Naive thymus-derived CD8-positive, alpha-beta T cell (primary cell): ENCODE measurements at regions not wholly inside any gene's neighbourhood (a gene's known extent, or its start where the extent isn't known, plus 50 kb on each side); places are given as distances from the start of the nearest gene placed in this dataset.
"Not testable (repeated sequence)": the region's sequence is repeated elsewhere in the genome, so short reads cannot be mapped to it uniquely, and the experiment has no call there.

Experiments
- ATAC-seq, 2 donors: fragments of 150-1000 bp; cut with Tn5 transposase in 1 of 2; sonication (Bioruptor Pico), chemical (Tn5 transposase) in 1 of 2; 1 replicate in 1 of 2; 2 replicates in 1 of 2; pipeline ENCODE4 v1.10.0; 2021; ENCODE audit warnings: mild to moderate bottlenecking in 2 of 2, moderate library complexity in 2 of 2
- POLR2A ChIA-PET: fragments of 350-600 bp; sonication (Branson Sonifier 250); formaldehyde crosslinking; loops from one replicate; lab custom pipeline; 2021; ENCODE audit warnings: antibody characterized with exemption; lab: Charles Lee
- DNase-seq, 10 donors: peaks; one replicate each; pipeline versions ENCODE4 v3.0.0 to v3.0.0-alpha.2; 2020 to 2022
- H3K27ac Mint-ChIP-seq, 10 donors: one replicate each; pipeline ENCODE4 v1.8.0; 2020 to 2022; ENCODE audit warnings: mild to moderate bottlenecking in 10 of 10, mixed read lengths in 10 of 10, moderate library complexity in 4 of 10, inconsistent platforms in 1 of 10
- H3K27me3 Mint-ChIP-seq, 5 donors: one replicate each; pipeline ENCODE4 v1.8.0; 2021 to 2022; ENCODE audit warnings: mixed read lengths in 5 of 5
- H3K36me3 Mint-ChIP-seq, 3 donors: one replicate each; pipeline ENCODE4 v1.8.0; 2020 to 2022; ENCODE audit warnings: mixed read lengths in 3 of 3, mild to moderate bottlenecking in 2 of 3, inconsistent platforms in 1 of 3
- H3K4me1 Mint-ChIP-seq, 4 donors: one replicate each; pipeline ENCODE4 v1.8.0; 2021 to 2022; ENCODE audit warnings: mixed read lengths in 4 of 4
- H3K4me3 Mint-ChIP-seq, 10 donors: one replicate each; pipeline ENCODE4 v1.8.0; 2020 to 2022; ENCODE audit warnings: mild to moderate bottlenecking in 10 of 10, mixed read lengths in 10 of 10, moderate library complexity in 6 of 10, inconsistent platforms in 1 of 10
- H3K9me3 Mint-ChIP-seq, 9 donors: one replicate each; pipeline ENCODE4 v1.8.0; 2020 to 2022; ENCODE audit warnings: mixed read lengths in 9 of 9, mild to moderate bottlenecking in 3 of 9, inconsistent platforms in 1 of 9, moderate library complexity in 1 of 9

DNA sequence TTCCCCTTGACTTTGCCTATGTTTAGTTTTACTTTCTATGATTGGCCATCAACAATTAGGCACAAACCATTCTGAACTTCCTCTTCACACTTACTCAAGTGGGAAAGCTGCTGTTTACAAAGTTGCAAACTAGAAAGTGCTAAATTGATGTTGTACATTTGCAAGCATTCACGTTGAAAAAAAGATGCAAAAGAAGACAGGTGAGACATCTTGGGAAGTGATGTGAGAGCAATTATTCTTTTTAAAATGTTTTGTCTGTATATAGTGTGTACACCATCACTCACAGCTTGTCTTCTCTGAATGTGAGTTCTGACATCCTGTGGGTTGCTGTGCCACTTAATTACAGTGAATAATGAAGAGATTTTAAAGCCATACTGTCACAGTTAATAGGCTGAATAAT, 874.1 kb upstream of the LRATD1 start:
- Mint-ChIP-seq H3K27ac (no peak overlapping the region), H3K36me3 (no peaks in the 10 kb centered on the region)
- no peak for ATAC-seq

DNA sequence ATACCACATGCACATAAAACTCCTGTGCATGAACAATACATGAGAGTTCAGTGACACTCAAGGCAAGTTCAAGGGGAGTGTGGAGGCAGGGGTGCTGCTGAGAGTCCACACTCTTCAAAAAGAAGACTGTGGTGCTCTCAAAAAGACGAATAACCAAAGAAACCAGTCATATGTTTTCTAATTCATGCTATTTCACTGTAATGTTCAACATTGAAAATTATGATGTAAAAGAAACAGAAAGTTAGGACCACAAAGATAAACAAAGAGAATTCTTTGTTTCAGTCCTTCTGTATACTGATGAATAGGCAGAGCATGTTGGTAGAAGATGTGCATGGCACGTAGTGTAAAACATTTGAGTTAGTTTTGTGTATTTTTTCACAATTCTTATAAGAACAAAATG, 864.2 kb upstream of the LRATD1 start:
- no peaks in the 10 kb centered on the region for H3K27me3 Mint-ChIP-seq
- POLR2A ChIA-PET = no interaction called here
- no peaks in the 10 kb centered on the region for H3K4me1 Mint-ChIP-seq
- no peak overlapping the region for H3K27ac Mint-ChIP-seq
- DNase-seq (no peak), ATAC-seq (no peak)
- no peak overlapping the region for H3K4me3 Mint-ChIP-seq
- peaks cover 0 to 26% (median 6%) of the 10 kb centered on the region in 9 donors for H3K9me3 Mint-ChIP-seq
- H3K36me3 Mint-ChIP-seq = no peaks in the 10 kb centered on the region

More for the DNA sequence above, 874.1 kb upstream of the LRATD1 start:
- no peak overlapping the region for H3K4me3 Mint-ChIP-seq
- H3K27me3 Mint-ChIP-seq = no peaks in the 10 kb centered on the region
- H3K9me3 Mint-ChIP-seq = peaks cover 0 to 18% (median 6%) of the 10 kb centered on the region in 9 donors
- no peaks in the 10 kb centered on the region for H3K4me1 Mint-ChIP-seq
- DNase-seq = no peak
- POLR2A ChIA-PET = no interaction called here

DNA sequence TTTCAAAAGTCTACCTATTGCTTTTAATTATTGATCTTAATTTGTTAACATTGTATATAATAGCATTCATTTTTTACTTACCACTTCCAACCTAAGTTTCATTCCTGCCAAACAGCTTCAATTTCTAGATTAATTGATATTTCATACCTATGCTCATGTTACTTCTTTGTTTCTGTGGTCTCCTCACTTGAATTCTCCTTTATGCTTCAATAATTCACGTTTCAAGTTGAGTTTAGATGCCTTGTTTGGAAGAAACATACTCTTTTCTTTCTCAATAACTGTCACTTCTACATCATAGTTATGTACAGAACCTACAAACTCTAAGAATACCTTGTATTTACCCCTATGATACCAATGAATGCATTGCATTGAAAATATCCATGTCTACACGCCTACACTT, 862.2 kb upstream of the LRATD1 start:
- Mint-ChIP-seq H3K4me1 (no peaks in the 10 kb centered on the region), H3K27me3 (no peaks in the 10 kb centered on the region), H3K27ac (no peak overlapping the region), H3K36me3 (no peaks in the 10 kb centered on the region), H3K9me3 (peaks cover 1 to 31% (median 7%) of the 10 kb centered on the region in 9 donors), H3K4me3 (no peak overlapping the region)
- DNase-seq (no peak), ATAC-seq (no peak)
- POLR2A ChIA-PET = no interaction called here

DNA sequence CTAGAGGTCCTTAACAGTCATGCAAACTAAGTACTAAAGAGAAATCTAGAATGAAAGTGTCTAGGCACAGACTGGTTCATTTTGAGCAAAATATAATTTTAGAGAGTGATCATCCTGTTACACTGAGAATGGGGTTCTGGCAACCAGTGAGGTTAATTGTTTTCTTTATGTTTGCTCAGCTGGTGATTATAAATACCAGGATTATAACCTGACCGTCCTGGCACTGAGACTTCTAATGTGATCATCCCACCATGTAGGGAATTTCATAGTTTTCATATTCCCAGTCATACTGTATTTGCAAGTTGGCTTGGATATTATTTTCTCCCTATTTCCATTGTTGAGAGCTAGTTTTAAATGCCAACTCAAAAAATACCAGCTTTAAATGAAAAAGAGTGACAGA, 852.5 kb upstream of the LRATD1 start:
- Mint-ChIP-seq H3K27ac (no peak overlapping the region), H3K9me3 (peaks cover 0 to 19% (median 6%) of the 10 kb centered on the region in 9 donors), H3K27me3 (no peaks in the 10 kb centered on the region), H3K36me3 (no peaks in the 10 kb centered on the region), H3K4me1 (no peaks in the 10 kb centered on the region), H3K4me3 (no peak overlapping the region)
- no peak for ATAC-seq
- POLR2A ChIA-PET = no interaction called here
- DNase-seq = no peak

DNA sequence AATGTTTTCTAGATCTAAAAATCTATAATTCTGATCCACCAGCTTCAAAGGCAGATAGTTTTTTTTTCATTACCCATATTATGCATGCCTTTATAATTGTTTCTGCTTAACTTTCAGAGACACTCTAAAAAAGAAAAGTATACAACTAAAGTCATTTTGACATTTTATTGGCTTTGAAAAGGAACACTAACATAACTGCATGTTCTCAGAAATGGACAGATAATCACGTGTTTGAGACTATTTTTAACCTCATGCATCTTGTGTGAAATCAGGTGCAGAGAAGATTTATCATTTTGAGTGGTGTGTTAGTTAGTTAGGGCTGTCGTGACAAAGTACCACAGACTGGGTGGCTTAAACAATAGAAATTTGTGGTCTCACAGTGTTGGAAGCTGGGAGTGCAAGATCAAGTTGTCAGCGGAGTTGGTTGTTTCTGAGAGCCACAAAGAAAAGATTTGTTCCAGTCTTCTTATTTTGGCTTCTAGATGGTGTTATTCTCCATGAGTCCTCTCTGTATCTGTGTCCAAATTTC, 841.4 kb upstream of the LRATD1 start:
- POLR2A ChIA-PET = no interaction called here
- DNase-seq (no peak), ATAC-seq (no peak)
- no peaks in the 10 kb centered on the region for H3K27me3 Mint-ChIP-seq
- no peak overlapping the region for H3K4me3 Mint-ChIP-seq
- H3K9me3 Mint-ChIP-seq = peaks cover 5 to 21% (median 7%) of the 10 kb centered on the region in 9 donors
- no peaks in the 10 kb centered on the region for H3K36me3 Mint-ChIP-seq
- H3K27ac Mint-ChIP-seq = no peak overlapping the region
- H3K4me1 Mint-ChIP-seq = no peaks in the 10 kb centered on the region

DNA sequence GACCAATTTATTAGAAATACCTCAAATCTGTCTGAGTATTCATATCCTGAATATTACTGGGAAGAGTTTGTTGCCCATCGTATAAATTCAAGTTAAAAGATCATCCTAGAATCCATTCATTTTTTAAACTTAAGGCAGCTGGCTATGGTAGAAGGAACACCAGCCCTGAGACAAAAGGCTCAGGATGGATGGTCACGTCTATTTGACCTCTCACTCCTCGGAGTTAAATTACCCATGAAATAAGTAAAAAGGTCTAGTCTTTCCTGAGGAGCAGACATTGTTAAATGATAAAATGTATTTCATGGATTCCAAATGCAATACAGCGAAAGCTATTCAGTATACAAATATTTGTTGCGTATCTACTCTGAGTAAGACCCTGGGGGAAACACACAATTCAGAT, 826.0 kb upstream of the LRATD1 start:
- DNase-seq (no peak), ATAC-seq (no peak)
- POLR2A ChIA-PET = no interaction called here
- Mint-ChIP-seq H3K27me3 (no peaks in the 10 kb centered on the region), H3K9me3 (peaks cover 3 to 21% (median 9%) of the 10 kb centered on the region in 9 donors), H3K36me3 (peaks cover 0 to 6% (median 0%) of the 10 kb centered on the region in 3 donors), H3K27ac (no peak overlapping the region), H3K4me3 (no peak overlapping the region), H3K4me1 (no peaks in the 10 kb centered on the region)

DNA sequence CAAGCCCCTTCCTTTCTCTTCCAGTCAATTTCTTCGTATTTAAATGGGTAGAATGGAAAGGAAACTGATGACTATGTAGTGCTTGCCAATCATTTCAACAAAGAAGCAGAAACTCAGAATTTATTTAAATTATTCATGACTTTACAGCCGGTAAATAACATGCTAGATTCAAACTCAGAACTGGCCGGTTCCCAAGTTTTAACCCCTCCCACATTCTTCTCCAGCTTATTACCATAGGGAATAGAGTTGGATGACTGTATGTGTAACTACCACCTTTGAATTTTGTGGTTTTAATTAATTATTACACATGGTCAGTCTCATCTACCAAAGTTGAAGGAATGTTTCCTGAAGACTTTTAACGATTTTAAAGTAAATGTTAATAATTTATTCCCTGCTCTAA, 819.3 kb upstream of the LRATD1 start:
- no peaks in the 10 kb centered on the region for H3K27me3 Mint-ChIP-seq
- no peaks in the 10 kb centered on the region for H3K36me3 Mint-ChIP-seq
- H3K27ac Mint-ChIP-seq = no peak overlapping the region
- ATAC-seq (no peak), DNase-seq (no peak)
- POLR2A ChIA-PET = no interaction called here
- peaks cover 0 to 24% (median 4%) of the 10 kb centered on the region in 9 donors for H3K9me3 Mint-ChIP-seq
- no peak overlapping the region for H3K4me3 Mint-ChIP-seq
- no peaks in the 10 kb centered on the region for H3K4me1 Mint-ChIP-seq

DNA sequence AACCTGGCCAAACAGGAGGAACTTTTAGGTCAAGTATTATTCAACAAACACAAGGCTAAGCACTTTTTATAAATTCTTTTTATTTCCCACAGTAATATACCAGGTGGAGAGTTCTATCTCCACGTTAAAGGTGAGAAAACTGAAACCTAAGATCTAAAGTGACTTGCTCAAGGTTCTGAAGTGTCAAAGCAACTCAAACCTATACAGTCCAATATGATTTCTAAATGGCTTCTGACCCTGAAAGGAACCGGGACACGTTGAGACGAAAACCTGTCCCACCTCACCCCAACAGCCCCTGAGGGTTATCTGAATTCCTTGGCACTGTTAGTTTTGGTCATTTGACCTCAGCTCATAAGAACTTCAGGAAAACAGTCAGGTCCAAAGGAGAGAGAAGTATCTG, 814.5 kb upstream of the LRATD1 start:
- ATAC-seq (no peak), DNase-seq (no peak)
- H3K27ac Mint-ChIP-seq = no peak overlapping the region
- H3K4me1 Mint-ChIP-seq = no peaks in the 10 kb centered on the region
- no peaks in the 10 kb centered on the region for H3K36me3 Mint-ChIP-seq
- POLR2A ChIA-PET = no interaction called here
- H3K27me3 Mint-ChIP-seq = no peaks in the 10 kb centered on the region
- no peak overlapping the region for H3K4me3 Mint-ChIP-seq
- H3K9me3 Mint-ChIP-seq = peaks cover 0 to 4% (median 3%) of the 10 kb centered on the region in 9 donors

DNA sequence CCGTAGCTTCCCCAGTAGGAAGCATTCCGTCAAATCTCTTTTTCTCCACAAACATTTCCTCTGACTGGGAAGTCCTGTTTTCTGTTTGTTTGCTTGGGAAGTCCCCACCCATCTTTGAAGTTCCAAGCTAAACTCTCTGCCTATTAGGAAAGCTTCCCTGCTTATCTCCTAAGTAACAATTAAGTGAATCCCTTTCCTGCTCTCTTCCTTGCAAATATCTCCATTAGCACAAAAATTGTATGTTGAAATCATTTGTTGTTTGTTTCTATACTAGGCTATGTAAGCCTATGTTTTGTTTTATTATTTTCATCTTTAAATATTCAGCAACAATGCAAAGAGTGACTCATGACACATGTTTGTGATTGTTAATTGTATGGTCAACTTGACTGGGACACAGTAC, 812.6 kb upstream of the LRATD1 start:
- DNase-seq = no peak
- H3K36me3 Mint-ChIP-seq = no peaks in the 10 kb centered on the region
- POLR2A ChIA-PET = no interaction called here
- H3K27me3 Mint-ChIP-seq = no peaks in the 10 kb centered on the region
- H3K4me1 Mint-ChIP-seq = no peaks in the 10 kb centered on the region
- ATAC-seq = no peak
- peaks cover 0 to 8% (median 0%) of the 10 kb centered on the region in 9 donors for H3K9me3 Mint-ChIP-seq
- H3K4me3 Mint-ChIP-seq = no peak overlapping the region
- no peak overlapping the region for H3K27ac Mint-ChIP-seq

DNA sequence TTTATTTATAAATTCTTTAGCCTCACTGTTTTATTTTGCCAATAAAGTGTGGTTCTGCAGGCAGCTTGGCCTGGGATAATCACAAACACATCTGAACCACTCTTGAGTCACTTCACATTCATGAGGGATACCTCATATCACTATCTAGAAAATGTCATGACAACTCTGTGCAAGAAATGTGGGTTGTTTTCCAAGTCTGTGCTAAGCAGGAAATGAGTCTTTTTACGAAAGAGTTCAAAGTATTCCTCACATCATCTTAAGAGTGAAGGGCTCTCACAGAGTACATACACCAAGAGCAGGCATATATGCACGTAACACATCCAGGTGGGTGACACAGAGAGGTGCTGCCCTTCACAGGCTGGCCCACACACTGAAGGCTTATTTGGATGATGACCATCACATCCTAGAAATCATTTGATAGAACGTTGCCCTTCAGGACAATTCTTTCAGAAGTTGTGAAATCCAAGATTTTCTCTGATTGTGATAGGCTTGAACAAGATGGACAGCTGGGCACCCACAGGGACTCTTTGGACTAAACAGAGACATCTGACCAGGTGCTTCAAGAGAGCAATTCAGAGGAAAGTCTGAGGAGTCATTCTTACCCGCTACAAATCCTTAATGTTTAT, 811.1 kb upstream of the LRATD1 start:
- H3K9me3 Mint-ChIP-seq = peaks cover 0 to 9% (median 2%) of the 10 kb centered on the region in 9 donors
- no peaks in the 10 kb centered on the region for H3K36me3 Mint-ChIP-seq
- DNase-seq (no peak), ATAC-seq (no peak)
- no peak overlapping the region for H3K27ac Mint-ChIP-seq
- H3K27me3 Mint-ChIP-seq = no peaks in the 10 kb centered on the region
- H3K4me1 Mint-ChIP-seq = no peaks in the 10 kb centered on the region
- H3K4me3 Mint-ChIP-seq = no peak overlapping the region
- POLR2A ChIA-PET = no interaction called here

DNA sequence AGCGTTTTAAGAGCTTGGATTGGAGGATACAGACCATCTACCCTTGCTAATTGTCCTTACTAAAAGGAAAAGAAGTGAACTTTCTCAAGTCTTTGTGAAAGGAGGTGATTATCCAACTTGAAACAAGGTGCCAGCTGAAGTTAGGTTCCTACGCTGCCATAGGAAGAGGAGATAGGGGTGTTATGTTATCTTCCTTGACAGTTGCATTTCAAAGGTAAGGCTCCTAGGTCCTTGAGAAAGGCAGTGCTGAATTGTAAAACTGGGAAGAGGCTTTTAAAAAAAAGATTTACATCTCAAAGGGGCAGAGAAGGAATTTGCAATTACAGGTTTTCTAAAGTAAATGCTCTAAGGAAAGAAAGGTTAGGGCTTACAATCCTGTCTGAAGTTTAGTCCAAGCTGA, 810.2 kb upstream of the LRATD1 start:
- ATAC-seq (no peak), DNase-seq (no peak)
- Mint-ChIP-seq H3K4me1 (no peaks in the 10 kb centered on the region), H3K9me3 (peaks cover 0 to 9% (median 2%) of the 10 kb centered on the region in 9 donors), H3K27me3 (no peaks in the 10 kb centered on the region), H3K4me3 (no peak overlapping the region), H3K27ac (no peak overlapping the region), H3K36me3 (no peaks in the 10 kb centered on the region)
- POLR2A ChIA-PET = no interaction called here

DNA sequence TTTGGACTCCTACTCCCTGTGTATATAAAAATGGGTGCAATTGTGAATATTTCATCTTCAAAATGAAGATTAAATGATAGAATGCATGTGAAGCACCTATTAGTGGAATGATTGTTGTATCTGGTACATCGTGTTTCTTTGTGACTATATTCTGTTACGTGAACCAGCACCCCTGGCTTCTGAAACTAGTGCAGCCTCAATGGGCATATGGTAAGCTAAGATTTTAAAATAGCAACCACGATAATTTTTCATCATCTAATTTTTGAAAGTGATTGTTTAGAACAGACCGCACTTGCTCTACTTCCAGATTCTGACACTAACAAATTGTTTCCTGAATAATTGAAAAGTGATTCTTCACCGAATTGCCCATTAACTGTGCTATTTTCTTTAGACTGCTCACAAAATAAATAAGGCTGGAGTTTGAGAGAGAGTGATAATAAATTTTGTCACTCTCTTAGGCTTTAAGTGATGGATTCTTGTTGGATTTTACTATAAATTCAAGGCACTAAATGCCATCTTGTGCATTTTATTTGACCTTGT, 806.1 kb upstream of the LRATD1 start:
- H3K9me3 Mint-ChIP-seq = peaks cover 0 to 15% (median 6%) of the 10 kb centered on the region in 9 donors
- no peak overlapping the region for H3K4me3 Mint-ChIP-seq
- DNase-seq = no peak
- H3K36me3 Mint-ChIP-seq = no peaks in the 10 kb centered on the region
- ATAC-seq = no peak
- no peaks in the 10 kb centered on the region for H3K4me1 Mint-ChIP-seq
- H3K27me3 Mint-ChIP-seq = no peaks in the 10 kb centered on the region
- POLR2A ChIA-PET = no interaction called here
- no peak overlapping the region for H3K27ac Mint-ChIP-seq

DNA sequence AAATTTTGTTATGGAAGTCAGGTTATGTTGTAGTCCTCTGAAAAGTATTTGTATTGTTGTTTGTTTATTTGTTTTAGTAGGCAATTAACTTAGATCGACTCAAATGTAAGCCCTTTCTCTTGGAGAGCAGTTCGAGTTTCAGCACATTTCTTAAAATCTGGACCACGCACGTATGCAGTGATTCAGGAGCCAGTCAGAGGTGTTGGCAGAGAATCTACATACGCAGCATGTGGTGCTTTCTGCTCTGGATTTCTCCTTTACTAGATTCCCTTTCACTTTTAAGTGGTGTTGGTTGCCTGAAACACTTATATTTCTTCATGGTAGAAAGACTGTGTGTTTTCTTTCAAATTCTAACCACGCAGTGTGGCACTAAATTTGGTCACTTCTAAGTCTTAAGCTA, 773.9 kb upstream of the LRATD1 start:
- peaks cover 0 to 24% (median 0%) of the 10 kb centered on the region in 9 donors for H3K9me3 Mint-ChIP-seq
- ATAC-seq (no peak), DNase-seq (no peak)
- no peaks in the 10 kb centered on the region for H3K4me1 Mint-ChIP-seq
- POLR2A ChIA-PET = no interaction called here
- H3K36me3 Mint-ChIP-seq = no peaks in the 10 kb centered on the region
- H3K4me3 Mint-ChIP-seq = no peak overlapping the region
- H3K27ac Mint-ChIP-seq = no peak overlapping the region
- H3K27me3 Mint-ChIP-seq = no peaks in the 10 kb centered on the region

DNA sequence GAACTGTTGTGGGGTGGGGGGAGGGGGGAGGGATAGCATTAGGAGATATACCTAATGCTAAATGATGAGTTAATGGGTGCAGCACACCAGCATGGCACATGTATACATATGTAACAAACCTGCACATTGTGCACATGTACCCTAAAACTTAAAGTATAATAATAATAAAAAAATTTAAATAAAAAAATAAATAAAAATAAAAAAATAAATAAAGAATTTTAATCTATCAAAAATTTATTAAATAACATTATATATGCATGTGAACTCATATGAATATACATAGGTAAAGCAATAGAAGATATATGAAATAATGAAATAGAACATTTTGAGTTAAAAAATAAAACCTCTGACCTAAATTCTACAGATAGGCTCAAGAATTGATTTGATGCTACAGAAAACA, 764.2 kb upstream of the LRATD1 start:
- H3K36me3 Mint-ChIP-seq, H3K4me3 Mint-ChIP-seq, ATAC-seq, H3K4me1 Mint-ChIP-seq, H3K27ac Mint-ChIP-seq, POLR2A ChIA-PET, DNase-seq, H3K27me3 Mint-ChIP-seq: not testable (repeated sequence)
- peaks cover 7 to 28% (median 11%) of the 10 kb centered on the region in 9 donors for H3K9me3 Mint-ChIP-seq
